ENCODE measurements at regions not wholly inside any gene's neighbourhood (a gene's known extent, or its start where the extent isn't known, plus 50 kb on each side); places are given as distances from the start of the nearest gene placed in this dataset.
A peak's percentile ranks its signal among the peaks of the same experiment; 100 is the strongest.

DNA sequence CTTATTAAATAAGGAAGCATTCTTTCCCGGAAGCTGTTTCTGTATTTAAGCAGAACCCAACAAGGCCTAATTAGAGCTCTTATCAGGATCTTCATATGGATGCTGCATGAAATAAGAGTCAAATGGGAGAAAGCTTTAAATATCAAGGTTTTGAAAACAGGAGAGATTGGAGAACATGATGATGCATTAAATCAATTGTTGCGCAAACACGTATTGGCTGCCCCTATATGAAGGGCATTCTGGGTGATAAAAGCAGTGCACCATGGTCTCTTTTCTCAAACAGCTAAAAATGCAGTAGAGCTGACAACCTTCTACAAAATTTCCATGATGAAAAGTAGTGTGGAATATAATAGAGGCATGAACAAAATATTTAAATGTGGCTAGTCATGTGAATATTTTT lies 98.9 kb downstream of the TBXT start:
- ATAC-seq (ENCODE audit: low FRiP score in 2 of 2) (no peak), DNase-seq (no peak)
- no peaks in the 10 kb centered on the region for H3K27me3 ChIP-seq
- H3K4me1 ChIP-seq, result no peaks in the 10 kb centered on the region
- no peak for TF ChIP-seq CTCF (IDR thresholded peaks at IDR 0.05)
- TF ChIP-seq EP300 (IDR thresholded peaks at IDR 0.05), result no peak
- TF ChIP-seq POLR2A (IDR thresholded peaks at IDR 0.05), result no peak
- TF ChIP-seq POLR2AphosphoS5 (IDR thresholded peaks at IDR 0.05), result no peak
- H3K4me3 ChIP-seq, result no peak overlapping the region
- 82 to 92% methylated on average over 3 of the region's 3 CpGs for WGBS, 2 donors
- H3K27ac ChIP-seq, result no peak overlapping the region
- H3K36me3 ChIP-seq, result no peaks in the 10 kb centered on the region
- no peaks in the 10 kb centered on the region for H3K9me3 ChIP-seq

DNA sequence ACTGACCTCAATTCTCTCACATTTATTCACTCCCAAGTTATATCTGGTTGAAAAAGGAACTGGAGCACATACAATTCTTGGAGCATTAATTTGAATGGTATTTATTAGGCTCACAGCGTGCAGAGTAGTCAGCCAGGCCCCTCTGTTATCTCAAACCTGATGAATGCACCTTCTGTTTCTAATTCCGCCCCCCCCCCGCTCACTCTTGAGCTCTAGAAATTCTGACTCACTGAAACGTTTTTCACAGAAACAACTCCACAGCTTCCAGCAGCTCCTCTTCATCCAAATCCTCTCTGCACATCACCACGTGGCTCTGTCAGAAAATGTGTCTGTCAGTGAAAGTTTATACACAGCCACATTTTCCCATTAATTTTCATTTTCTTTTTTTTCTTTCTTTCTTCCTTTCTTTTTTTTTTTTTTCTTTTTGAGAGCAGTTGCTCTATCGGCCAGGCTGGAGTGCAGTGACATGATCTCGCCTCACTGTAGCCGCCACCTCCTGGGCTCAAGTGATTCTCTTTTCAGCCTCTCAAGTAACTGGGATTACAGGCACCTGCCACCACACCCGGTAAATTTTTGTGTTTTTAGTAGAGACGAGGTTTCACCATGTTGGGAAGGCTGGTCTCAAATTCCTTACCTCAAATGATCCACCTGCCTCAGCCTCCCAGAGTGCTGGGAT lies 109.4 kb downstream of the TBXT start:
- DNase-seq (no peak), ATAC-seq (ENCODE audit: low FRiP score in 2 of 2) (peak in 1 of 2 donors; percentile 79)
- Histone ChIP-seq H3K4me3 (no peak overlapping the region), H3K36me3 (no peaks in the 10 kb centered on the region), H3K27ac (no peak overlapping the region), H3K27me3 (no peaks in the 10 kb centered on the region), H3K9me3 (peaks cover 5 to 11% (median 7%) of the 10 kb centered on the region in 4 donors), H3K4me1 (no peaks in the 10 kb centered on the region)
- 52 to 57% methylated on average over 10 of the region's 10 CpGs for WGBS, 2 donors
- TF ChIP-seq POLR2AphosphoS5 (IDR thresholded peaks at IDR 0.05), result no peak
- no peak for TF ChIP-seq POLR2A (IDR thresholded peaks at IDR 0.05)
- TF ChIP-seq CTCF (IDR thresholded peaks at IDR 0.05), result no peak
- TF ChIP-seq EP300 (IDR thresholded peaks at IDR 0.05), result no peak

DNA sequence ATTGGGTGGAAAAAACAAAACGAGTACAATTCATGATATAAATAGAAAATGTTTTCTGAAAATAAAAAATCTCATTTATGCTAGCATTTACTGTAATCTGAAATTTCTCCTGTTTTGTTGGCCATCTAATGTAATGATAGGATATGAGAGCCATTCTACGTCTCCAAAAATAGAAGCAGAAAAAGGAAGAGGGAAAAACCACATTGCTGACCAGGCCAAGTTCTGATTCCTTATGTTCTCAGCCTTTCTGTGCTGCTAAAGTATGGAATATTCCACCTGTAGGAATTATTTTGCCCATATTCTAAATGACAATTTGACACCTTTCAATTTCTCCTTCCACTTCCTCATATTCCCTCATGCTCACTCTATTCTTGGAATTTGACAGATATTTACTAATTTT lies 110.2 kb downstream of the TBXT start:
- no peak for ATAC-seq (ENCODE audit: low FRiP score in 2 of 2)
- no peak overlapping the region for H3K27ac ChIP-seq
- TF ChIP-seq CTCF (IDR thresholded peaks at IDR 0.05) (no peak), POLR2A (IDR thresholded peaks at IDR 0.05) (no peak), EP300 (IDR thresholded peaks at IDR 0.05) (no peak), POLR2AphosphoS5 (IDR thresholded peaks at IDR 0.05) (no peak)

DNA sequence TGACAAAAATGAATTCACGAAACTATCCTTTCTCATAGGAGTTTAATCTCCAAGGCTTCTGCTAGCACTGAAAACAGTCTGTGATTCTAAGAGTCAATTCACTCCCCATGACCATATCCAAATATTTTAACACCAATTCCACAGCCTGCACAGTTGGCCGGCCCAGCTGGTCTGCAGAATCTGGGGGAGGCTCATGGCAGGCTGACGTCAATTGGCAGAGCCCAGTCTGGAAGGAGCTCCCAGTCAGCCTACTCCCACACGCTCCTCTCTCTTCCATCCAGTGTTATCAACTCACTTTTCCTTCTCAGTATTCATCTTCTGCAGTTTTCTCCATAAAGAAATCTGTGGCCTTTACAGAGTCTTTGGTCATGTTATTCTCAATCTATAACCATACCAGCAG lies 111.0 kb downstream of the TBXT start:
- Histone ChIP-seq H3K36me3 (no peaks in the 10 kb centered on the region), H3K27me3 (no peaks in the 10 kb centered on the region), H3K27ac (no peak overlapping the region), H3K9me3 (peaks cover 6 to 20% (median 11%) of the 10 kb centered on the region in 4 donors), H3K4me3 (no peak overlapping the region), H3K4me1 (no peaks in the 10 kb centered on the region)
- no peak for TF ChIP-seq CTCF (IDR thresholded peaks at IDR 0.05)
- DNase-seq (no peak), ATAC-seq (ENCODE audit: low FRiP score in 2 of 2) (peak in 1 of 2 donors; percentile 97)
- 80 to 83% methylated on average over 4 of the region's 4 CpGs for WGBS, 2 donors

More for the DNA sequence above, 110.2 kb downstream of the TBXT start:
- no peak for DNase-seq
- Histone ChIP-seq H3K9me3 (peaks cover 6 to 16% (median 11%) of the 10 kb centered on the region in 4 donors), H3K36me3 (no peaks in the 10 kb centered on the region), H3K27me3 (no peaks in the 10 kb centered on the region), H3K4me3 (no peak overlapping the region), H3K4me1 (no peaks in the 10 kb centered on the region)
- 56 to 64% methylated on average over 2 of the region's 2 CpGs for WGBS, 2 donors

- no peak for TF ChIP-seq CTCF (IDR thresholded peaks at IDR 0.05)
- TF ChIP-seq POLR2A (IDR thresholded peaks at IDR 0.05), result no peak
- TF ChIP-seq EP300 (IDR thresholded peaks at IDR 0.05), result no peak
- TF ChIP-seq POLR2AphosphoS5 (IDR thresholded peaks at IDR 0.05), result no peak
- whole genome bisulfite sequencing, 2 donors, result 84 to 87% methylated on average over 5 of the region's 5 CpGs
- DNase-seq, result no peak
- no peaks in the 10 kb centered on the region for H3K4me1 ChIP-seq
- no peaks in the 10 kb centered on the region for H3K27me3 ChIP-seq
- ATAC-seq (ENCODE audit: low FRiP score in 2 of 2), result no peak
- no peaks in the 10 kb centered on the region for H3K36me3 ChIP-seq
- H3K4me3 ChIP-seq, result no peak overlapping the region
- H3K27ac ChIP-seq, result no peak overlapping the region
- H3K9me3 ChIP-seq, result peaks cover 6 to 20% (median 11%) of the 10 kb centered on the region in 4 donors
Measured at GRCh38 chr6:166055801-166056200, 111.8 kb downstream of the TBXT start.
